Stomach smooth muscle (tissue), 2 donors: ENCODE measurements at regions not wholly inside any gene's neighbourhood (a gene's known extent, or its start where the extent isn't known, plus 50 kb on each side); places are given as distances from the start of the nearest gene placed in this dataset.

Experiments
- H3K27ac ChIP-seq: one replicate; pipeline ENCODE4 v1.7.0; 2013; ENCODE audit warnings: mild to moderate bottlenecking, low read length, inconsistent platforms
- H3K27me3 ChIP-seq, 2 donors: one replicate each; pipeline ENCODE4 v1.7.0; 2013; ENCODE audit warnings: low read length in 2 of 2; ENCODE audit not compliant: insufficient read depth in 2 of 2, control insufficient read depth in 1 of 2
- H3K36me3 ChIP-seq, 2 donors: one replicate each; pipeline ENCODE4 v1.7.0; 2013; ENCODE audit warnings: low read length in 2 of 2; ENCODE audit not compliant: control insufficient read depth in 2 of 2, insufficient read depth in 2 of 2
- H3K4me1 ChIP-seq: one replicate; pipeline ENCODE4 v1.7.0; 2013; ENCODE audit warnings: low read length; ENCODE audit not compliant: control insufficient read depth, insufficient read depth
- H3K4me3 ChIP-seq, 2 donors: one replicate each; pipeline ENCODE4 v1.7.0; 2013; ENCODE audit warnings: low read length in 2 of 2
- H3K9ac ChIP-seq, 2 donors: one replicate each; pipeline ENCODE4 v1.7.0; 2013; ENCODE audit warnings: low read length in 2 of 2, mild to moderate bottlenecking in 1 of 2
- H3K9me3 ChIP-seq, 2 donors: one replicate each; pipeline ENCODE4 v1.7.0; 2013; ENCODE audit warnings: low read length in 2 of 2; ENCODE audit not compliant: control insufficient read depth in 2 of 2
- donor health status: healthy.
- donor health status: Pancreatic carcinoma.

DNA sequence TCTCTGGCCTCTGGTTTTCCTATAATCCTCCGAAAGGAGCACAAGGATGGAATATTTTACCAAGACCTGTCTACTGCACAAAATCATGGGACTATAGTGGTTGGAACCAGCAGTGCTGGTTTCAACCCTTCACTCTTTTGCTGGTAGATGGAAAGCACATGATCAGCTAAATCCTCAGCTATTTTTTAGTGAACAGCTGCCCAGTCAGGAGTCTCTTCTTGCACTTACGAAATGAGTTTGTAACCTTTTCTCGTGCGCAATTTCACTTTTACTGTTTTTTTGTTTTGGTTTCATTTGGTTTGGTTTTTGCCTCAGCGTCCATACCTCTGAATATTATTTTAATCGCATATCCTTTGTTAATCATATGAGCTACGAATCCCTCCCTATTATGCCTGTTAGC, 418.5 kb upstream of the CPEB2 start:
- no peaks in the 10 kb centered on the region for H3K9me3 ChIP-seq
- no peak overlapping the region for H3K4me3 ChIP-seq
- H3K36me3 ChIP-seq, result no peaks in the 10 kb centered on the region
- H3K27me3 ChIP-seq, result no peaks in the 10 kb centered on the region
- no peak overlapping the region for H3K9ac ChIP-seq
- no peaks in the 10 kb centered on the region for H3K4me1 ChIP-seq
- no peak overlapping the region for H3K27ac ChIP-seq

DNA sequence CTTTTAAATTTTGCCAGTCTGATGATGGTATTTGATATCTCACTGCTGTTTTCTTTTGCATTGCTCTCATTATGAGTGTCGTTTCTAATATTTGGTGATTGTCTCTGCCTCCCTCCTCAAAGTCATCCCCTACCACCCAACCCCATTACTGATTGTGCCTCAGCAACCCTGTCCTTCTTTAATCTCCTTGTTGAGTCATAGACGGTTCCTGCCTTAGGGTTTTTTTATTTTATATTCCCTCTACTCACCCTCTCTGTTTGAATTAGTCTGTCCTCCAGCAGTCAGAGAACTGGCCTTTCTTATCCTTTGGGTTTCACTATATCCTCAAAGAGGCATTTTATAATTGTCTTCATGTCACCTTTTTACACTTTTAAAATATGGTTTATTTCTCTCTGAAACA, 409.3 kb upstream of the CPEB2 start:
- Histone ChIP-seq H3K27ac (no peak overlapping the region), H3K36me3 (no peaks in the 10 kb centered on the region), H3K4me1 (no peaks in the 10 kb centered on the region), H3K27me3 (no peaks in the 10 kb centered on the region), H3K9me3 (no peaks in the 10 kb centered on the region), H3K4me3 (no peak overlapping the region), H3K9ac (no peak overlapping the region)

DNA sequence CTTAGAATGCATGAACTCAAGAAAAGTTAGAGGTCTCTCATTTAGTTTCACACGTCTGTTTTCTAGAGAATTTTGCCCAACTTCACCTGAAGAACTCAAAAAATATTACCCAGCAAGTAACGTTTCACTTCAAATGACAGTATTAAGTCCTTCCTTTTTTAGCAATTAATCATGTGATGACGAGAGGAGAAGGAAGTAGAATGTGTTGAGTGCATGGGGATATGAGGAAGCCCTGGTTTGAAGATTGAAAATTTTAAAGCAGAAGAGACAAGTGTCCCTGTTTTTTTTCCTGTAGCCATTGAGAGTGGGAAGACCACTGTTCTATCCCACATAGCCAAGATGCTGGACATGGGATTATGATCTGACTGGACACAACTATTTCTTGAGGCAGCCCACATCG, 406.3 kb upstream of the CPEB2 start:
- Histone ChIP-seq H3K36me3 (no peaks in the 10 kb centered on the region), H3K4me3 (no peak overlapping the region), H3K9ac (no peak overlapping the region), H3K27ac (no peak overlapping the region), H3K4me1 (no peaks in the 10 kb centered on the region), H3K27me3 (no peaks in the 10 kb centered on the region), H3K9me3 (no peaks in the 10 kb centered on the region)

DNA sequence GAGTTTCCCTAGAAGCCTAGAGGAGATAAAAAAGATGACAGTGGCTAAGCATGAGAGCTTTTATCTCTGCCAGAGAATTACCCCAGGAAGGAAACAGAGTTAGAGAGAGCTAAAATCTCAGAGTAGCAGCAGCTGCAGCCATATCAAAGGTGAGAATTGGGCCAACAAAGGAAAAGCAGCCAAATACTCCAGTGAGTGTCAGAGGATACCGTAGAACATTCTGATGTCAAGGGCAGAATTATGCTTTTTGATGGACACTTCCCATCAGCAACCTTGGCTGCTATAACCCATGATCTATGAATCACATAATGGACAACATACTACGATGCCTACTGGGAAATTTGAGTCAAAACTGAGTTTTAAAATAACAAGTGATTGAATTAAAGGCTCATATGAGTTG, 405.8 kb upstream of the CPEB2 start:
- Histone ChIP-seq H3K4me3 (no peak overlapping the region), H3K36me3 (no peaks in the 10 kb centered on the region), H3K9me3 (no peaks in the 10 kb centered on the region), H3K9ac (no peak overlapping the region), H3K27ac (no peak overlapping the region), H3K27me3 (no peaks in the 10 kb centered on the region), H3K4me1 (no peaks in the 10 kb centered on the region)

DNA sequence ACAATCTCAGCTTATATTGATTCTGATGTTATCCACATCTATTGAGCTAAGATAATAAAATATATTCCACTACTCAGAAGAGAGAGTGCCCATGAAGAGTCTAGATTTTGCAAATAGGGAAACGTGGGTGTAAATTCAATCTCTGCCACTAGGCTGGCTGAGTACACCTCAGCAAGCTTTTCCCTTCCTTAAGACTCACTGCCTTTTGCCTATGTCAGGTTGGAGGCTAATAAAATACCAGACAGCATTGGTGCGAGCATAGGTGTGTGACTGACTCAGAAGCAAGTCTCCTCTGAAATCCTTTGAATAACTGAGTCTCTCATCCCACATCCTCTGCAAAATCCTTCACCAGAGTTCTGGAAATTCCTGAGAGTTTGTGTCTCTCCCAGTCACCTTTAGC, 405.4 kb upstream of the CPEB2 start:
- no peak overlapping the region for H3K4me3 ChIP-seq
- no peak overlapping the region for H3K27ac ChIP-seq
- no peaks in the 10 kb centered on the region for H3K36me3 ChIP-seq
- H3K27me3 ChIP-seq, result no peaks in the 10 kb centered on the region
- no peak overlapping the region for H3K9ac ChIP-seq
- no peaks in the 10 kb centered on the region for H3K9me3 ChIP-seq
- no peaks in the 10 kb centered on the region for H3K4me1 ChIP-seq

DNA sequence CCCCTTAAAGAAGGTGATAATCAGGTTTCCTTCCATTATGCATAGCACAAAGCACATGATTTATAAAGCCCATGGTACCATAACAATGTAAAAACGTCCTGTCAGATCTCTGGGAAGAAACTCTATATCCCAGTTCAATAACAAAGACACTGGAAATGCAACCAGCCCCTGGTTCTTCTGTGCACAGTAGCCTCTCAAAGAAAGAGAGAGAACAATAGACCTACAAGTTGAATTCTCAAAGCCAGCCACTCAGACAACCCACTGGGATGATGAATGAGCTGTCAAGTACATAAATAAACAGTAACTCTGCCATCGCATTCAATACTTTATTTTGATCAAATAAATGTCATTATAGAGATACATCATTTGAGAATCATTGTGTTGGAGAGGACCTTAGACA, 400.1 kb upstream of the CPEB2 start:
- Histone ChIP-seq H3K27ac (no peak overlapping the region), H3K4me3 (no peak overlapping the region), H3K36me3 (no peaks in the 10 kb centered on the region), H3K27me3 (no peaks in the 10 kb centered on the region), H3K4me1 (no peaks in the 10 kb centered on the region), H3K9ac (no peak overlapping the region), H3K9me3 (no peaks in the 10 kb centered on the region)

DNA sequence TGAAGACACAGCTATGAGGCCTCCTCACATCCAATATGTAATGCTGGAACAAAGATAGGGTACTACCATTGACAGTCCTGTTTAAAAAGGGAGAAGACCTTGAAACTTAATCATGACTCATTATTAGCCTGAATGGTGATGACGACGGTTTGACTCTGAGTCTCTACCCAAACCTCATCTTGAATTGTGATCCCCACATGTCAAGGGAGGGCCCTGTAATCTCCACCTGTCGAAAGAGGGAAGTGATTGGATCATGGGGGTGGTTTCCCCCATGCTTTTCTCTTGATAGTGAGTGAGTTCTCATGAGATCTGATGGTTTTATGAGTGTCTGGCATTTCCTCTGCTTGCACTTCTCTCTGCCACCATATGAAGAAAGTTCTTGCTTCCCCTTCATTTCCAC, 395.3 kb upstream of the CPEB2 start:
- Histone ChIP-seq H3K9ac (no peak overlapping the region), H3K9me3 (no peaks in the 10 kb centered on the region), H3K4me1 (no peaks in the 10 kb centered on the region), H3K4me3 (no peak overlapping the region), H3K36me3 (no peaks in the 10 kb centered on the region), H3K27me3 (no peaks in the 10 kb centered on the region), H3K27ac (no peak overlapping the region)

DNA sequence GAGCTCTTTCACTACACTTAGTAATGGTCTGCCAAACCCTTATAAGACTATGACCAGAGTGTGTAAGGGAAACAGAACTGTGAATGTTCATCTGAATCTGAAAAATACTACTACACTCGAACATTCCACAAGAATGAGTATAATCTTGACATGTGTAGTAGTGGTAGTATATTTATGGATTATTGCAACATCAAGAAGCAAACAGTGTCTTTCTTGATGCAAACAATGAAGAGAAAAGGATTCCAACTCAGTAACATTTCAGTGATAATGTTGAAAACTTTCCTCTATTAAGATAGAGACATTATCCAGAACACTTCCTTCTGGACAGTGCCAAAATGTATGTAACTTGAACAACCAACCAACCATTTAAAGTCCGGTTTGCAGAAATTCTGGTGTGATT, 394.7 kb upstream of the CPEB2 start:
- Histone ChIP-seq H3K36me3 (no peaks in the 10 kb centered on the region), H3K27ac (no peak overlapping the region), H3K27me3 (no peaks in the 10 kb centered on the region), H3K9me3 (no peaks in the 10 kb centered on the region), H3K9ac (no peak overlapping the region), H3K4me3 (no peak overlapping the region), H3K4me1 (no peaks in the 10 kb centered on the region)

DNA sequence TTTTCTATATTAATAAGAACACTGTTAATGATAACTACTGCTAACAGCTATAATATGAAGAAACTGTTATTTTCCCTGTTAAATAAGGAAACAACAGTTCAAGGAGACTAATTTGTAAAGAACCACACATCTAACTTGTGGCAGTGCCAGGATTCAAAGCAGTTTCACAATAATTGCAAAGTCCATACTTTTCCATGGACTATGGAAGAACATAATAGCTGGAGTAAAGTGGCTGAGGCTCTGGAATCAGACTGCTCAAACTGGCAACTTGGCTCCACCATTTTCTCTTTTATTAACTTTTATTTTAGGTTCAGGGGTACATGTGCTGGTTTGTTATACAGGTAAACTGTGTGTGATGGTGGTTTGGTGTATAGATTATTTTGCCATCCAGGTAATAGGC, 393.7 kb upstream of the CPEB2 start:
- Histone ChIP-seq H3K27ac (no peak overlapping the region), H3K36me3 (no peaks in the 10 kb centered on the region)

DNA sequence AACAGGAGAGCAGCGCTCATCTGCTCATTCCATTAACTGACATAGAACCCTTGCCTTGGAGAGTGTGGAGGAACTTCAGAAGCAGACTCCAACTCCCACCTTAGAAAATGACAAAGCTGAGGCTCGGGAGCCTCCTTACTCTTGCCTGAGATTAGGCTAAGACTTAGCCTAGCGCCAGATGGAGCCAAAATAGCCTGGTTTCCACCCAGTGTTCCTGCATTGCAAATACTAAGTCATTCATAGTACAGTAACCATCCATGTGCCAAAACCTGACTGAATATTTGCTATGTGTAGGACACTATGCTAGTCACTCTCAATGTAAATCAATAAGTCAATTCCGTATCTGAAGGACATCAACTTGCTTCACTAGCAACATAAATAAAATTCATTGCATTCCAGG, 387.4 kb upstream of the CPEB2 start:
- Histone ChIP-seq H3K4me3 (no peak overlapping the region), H3K9me3 (no peaks in the 10 kb centered on the region), H3K27me3 (no peaks in the 10 kb centered on the region), H3K9ac (no peak overlapping the region), H3K4me1 (no peaks in the 10 kb centered on the region), H3K36me3 (no peaks in the 10 kb centered on the region), H3K27ac (no peak overlapping the region)

More for the DNA sequence above, 393.7 kb upstream of the CPEB2 start:
- H3K9me3 ChIP-seq, result no peaks in the 10 kb centered on the region
- H3K9ac ChIP-seq, result no peak overlapping the region
- H3K4me1 ChIP-seq, result no peaks in the 10 kb centered on the region
- no peaks in the 10 kb centered on the region for H3K27me3 ChIP-seq
- no peak overlapping the region for H3K4me3 ChIP-seq

DNA sequence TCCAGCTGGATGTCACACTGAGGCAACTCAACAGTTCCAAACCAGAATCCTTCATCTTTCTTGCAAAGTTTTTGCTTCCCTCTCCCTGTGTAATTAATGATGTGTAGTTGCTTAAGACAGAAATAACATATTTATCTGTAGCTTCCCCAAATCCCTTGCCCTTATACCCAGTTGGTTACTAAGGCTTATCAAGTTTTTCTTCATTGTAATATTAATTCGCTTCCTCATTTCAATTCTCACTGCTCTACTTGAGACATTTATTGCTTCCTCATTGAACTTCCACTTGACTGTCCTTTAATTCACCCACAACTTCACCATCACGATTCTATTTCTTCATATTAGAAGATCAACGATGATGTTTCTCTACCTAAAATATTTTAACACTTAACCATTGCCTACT, 386.6 kb upstream of the CPEB2 start:
- Histone ChIP-seq H3K36me3 (no peaks in the 10 kb centered on the region), H3K9me3 (no peaks in the 10 kb centered on the region), H3K27me3 (no peaks in the 10 kb centered on the region), H3K4me3 (no peak overlapping the region), H3K27ac (no peak overlapping the region), H3K4me1 (no peaks in the 10 kb centered on the region), H3K9ac (no peak overlapping the region)
